CD4-positive, alpha-beta T cell (primary cell): ENCODE measurements at regions not wholly inside any gene's neighbourhood (a gene's known extent, or its start where the extent isn't known, plus 50 kb on each side); places are given as distances from the start of the nearest gene placed in this dataset.
"Not testable (repeated sequence)": the region's sequence is repeated elsewhere in the genome, so short reads cannot be mapped to it uniquely, and the experiment has no call there.

Source experiments
- ATAC-seq: fragments of 200-7000 bp; cut with Tn5 transposase; one replicate; pipeline ENCODE4 v1.10.0; 2022; ENCODE audit warnings: mild to moderate bottlenecking; ENCODE audit not compliant: poor library complexity
- CTCF ChIA-PET: fragments of 350-600 bp; sonication (Branson Sonifier 250); formaldehyde crosslinking; loops from one replicate; lab custom pipeline; 2021; ENCODE audit warnings: antibody characterized with exemption, inconsistent platforms; lab: Charles Lee
- POLR2A ChIA-PET: fragments of 350-600 bp; sonication (Branson Sonifier 250); formaldehyde crosslinking; loops from one replicate; lab custom pipeline; 2021; ENCODE audit warnings: antibody characterized with exemption, inconsistent platforms; lab: Charles Lee
- DNase-seq, 14 experiments: peaks; one replicate each; pipeline ENCODE4 v3.0.0-alpha.2; 2013 to 2020; ENCODE audit warnings: mixed read lengths in 2 of 14
- H3K27ac ChIP-seq, 2 donors: one replicate each; pipeline versions ENCODE4 v1.5.1 to v1.7.0; 2013; ENCODE audit warnings: low read length in 2 of 2, low read depth in 1 of 2, mild to moderate bottlenecking in 1 of 2
- H3K27me3 ChIP-seq, 2 experiments: 1 replicate in 1 of 2; 2 replicates in 1 of 2; pipeline versions ENCODE4 v1.6.1 to v1.7.0; 2013; ENCODE audit warnings: low read length in 2 of 2, control low read depth in 1 of 2, mild to moderate bottlenecking in 1 of 2, moderate library complexity in 1 of 2; ENCODE audit not compliant: insufficient read depth in 2 of 2, control insufficient read depth in 1 of 2
- H3K36me3 ChIP-seq: one replicate; pipeline ENCODE4 v1.6.1; 2013; ENCODE audit warnings: low read length, control low read depth; ENCODE audit not compliant: insufficient read depth
- H3K4me1 ChIP-seq: one replicate; pipeline ENCODE4 v1.6.1; 2013; ENCODE audit warnings: low read length, control low read depth; ENCODE audit not compliant: insufficient read depth
- H3K4me3 ChIP-seq: one replicate; pipeline ENCODE4 v1.5.1; 2013; ENCODE audit warnings: mild to moderate bottlenecking, low read length, moderate library complexity
- H3K9me3 ChIP-seq, 2 experiments: 1 replicate in 1 of 2; 2 replicates in 1 of 2; pipeline versions ENCODE4 v1.6.1 to v1.7.0; 2013; ENCODE audit warnings: low read length in 2 of 2, mild to moderate bottlenecking in 2 of 2, control low read depth in 1 of 2, moderate library complexity in 1 of 2; ENCODE audit not compliant: control insufficient read depth in 1 of 2, insufficient read depth in 1 of 2
- H3K27ac Mint-ChIP-seq: one replicate; pipeline ENCODE4 v1.8.0; 2020; ENCODE audit warnings: mixed read lengths
- H3K27me3 Mint-ChIP-seq: one replicate; pipeline ENCODE4 v1.8.0; 2021; ENCODE audit warnings: mixed read lengths
- H3K36me3 Mint-ChIP-seq: one replicate; pipeline ENCODE4 v1.8.0; 2021; ENCODE audit warnings: low read depth, mixed read lengths
- H3K4me1 Mint-ChIP-seq: one replicate; pipeline ENCODE4 v1.8.0; 2021; ENCODE audit warnings: low read depth, mixed read lengths
- H3K4me3 Mint-ChIP-seq: one replicate; pipeline ENCODE4 v1.8.0; 2020; ENCODE audit warnings: mild to moderate bottlenecking, mixed read lengths
- H3K9me3 Mint-ChIP-seq: one replicate; pipeline ENCODE4 v1.8.0; 2020; ENCODE audit warnings: mixed read lengths
- CTCF ChIP-seq: fragments of 200-600 bp; IDR thresholded peaks from one replicate; pipeline ENCODE4 v1.8.0; 2022; ENCODE audit warnings: antibody characterized with exemption, mild to moderate bottlenecking
- intact Hi-C, 2 experiments: fragments of 100-400 bp; cut with DNase I in 1 of 2; cut with micrococcal nuclease in 1 of 2; formaldehyde crosslinking; loops; one replicate each; pipeline versions ENCODE4 v1.15.1 to v1.9.0; 2023 to 2025; cut with DNase I, micrococcal nuclease

DNA sequence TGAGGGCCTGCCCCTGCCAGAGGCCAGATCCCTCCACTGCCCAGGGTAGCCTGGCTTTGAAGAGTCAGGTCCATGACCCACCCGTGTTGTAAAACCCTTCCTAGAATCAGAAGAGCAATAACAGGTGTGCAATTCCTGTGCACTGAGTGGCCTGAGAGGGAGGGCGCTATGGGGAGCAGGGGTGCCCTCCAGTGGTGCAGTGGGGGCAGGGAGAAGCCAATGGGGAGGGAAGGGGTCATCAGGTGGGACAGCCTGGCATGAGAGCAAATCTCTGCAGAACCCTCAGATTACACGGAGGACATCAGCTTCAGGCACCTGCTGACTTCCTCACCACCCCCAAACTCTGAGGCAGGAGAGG, 72.9 kb upstream of the ZNF469 start:
- no peaks in the 10 kb centered on the region for H3K36me3 Mint-ChIP-seq
- peaks cover 4% of the 10 kb centered on the region in 2 experiments for H3K27me3 ChIP-seq
- H3K4me3 Mint-ChIP-seq: no peak overlapping the region
- H3K9me3 Mint-ChIP-seq: no peaks in the 10 kb centered on the region
- no peak overlapping the region for H3K27ac Mint-ChIP-seq
- ChIA-PET CTCF (no interaction called here), POLR2A (no interaction called here)
- H3K4me1 Mint-ChIP-seq: no peaks in the 10 kb centered on the region
- H3K4me1 ChIP-seq: no peaks in the 10 kb centered on the region
- no peak overlapping the region for H3K27ac ChIP-seq
- H3K9me3 ChIP-seq: peaks cover 0 to 16% of the 10 kb centered on the region in 2 experiments
- H3K4me3 ChIP-seq: no peak overlapping the region
- ATAC-seq (no peak), DNase-seq (no peak)
- TF ChIP-seq CTCF: no peak
- intact Hi-C loops: no loop called here
- no peaks in the 10 kb centered on the region for H3K36me3 ChIP-seq
- H3K27me3 Mint-ChIP-seq: peaks cover 16% of the 10 kb centered on the region

DNA sequence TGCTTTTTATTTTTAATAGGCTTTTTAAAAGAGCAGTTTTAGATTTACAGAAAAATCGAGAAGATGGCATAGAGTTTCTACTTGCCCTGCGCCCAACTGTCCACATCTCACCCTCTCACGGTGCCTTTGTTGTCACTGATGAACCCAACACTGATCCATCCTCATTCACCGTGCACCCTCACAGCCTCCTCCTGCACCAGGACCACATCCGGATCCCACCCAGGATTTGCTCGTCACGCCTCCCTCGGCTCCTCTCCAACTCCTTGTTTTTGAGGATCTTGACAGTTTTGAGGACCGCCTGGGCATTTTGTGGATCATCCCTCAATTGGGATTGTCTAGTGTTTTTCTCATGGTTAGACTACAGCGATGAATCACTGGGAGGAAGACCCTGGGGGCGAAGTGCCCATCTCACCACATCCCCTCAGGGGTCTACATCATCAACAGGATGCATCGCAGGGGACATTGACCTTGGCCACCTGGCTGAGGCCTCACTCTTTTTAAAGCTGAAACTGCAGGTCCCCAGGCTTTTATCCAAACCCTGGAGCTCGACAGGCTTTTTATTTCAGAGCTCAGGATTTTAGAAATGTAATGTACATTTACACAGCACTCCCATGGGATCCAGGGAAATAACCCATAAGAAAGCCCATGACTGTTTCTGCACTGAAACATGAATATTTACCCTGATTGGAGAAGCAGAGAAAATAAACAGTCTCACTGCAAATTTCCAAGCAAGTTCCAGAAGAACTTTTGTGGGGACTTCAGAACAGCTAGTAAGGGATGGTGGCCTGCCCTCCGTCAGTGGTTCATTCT, 71.8 kb upstream of the ZNF469 start:
- Histone ChIP-seq H3K4me1 (no peaks in the 10 kb centered on the region), H3K4me3 (no peak overlapping the region), H3K9me3 (peaks cover 0 to 9% of the 10 kb centered on the region in 2 experiments), H3K36me3 (no peaks in the 10 kb centered on the region), H3K27me3 (peaks cover 4% of the 10 kb centered on the region in 2 experiments), H3K27ac (no peak overlapping the region)
- no peak for TF ChIP-seq CTCF
- DNase-seq (no peak), ATAC-seq (no peak)
- CTCF ChIA-PET: no interaction called here
- no peaks in the 10 kb centered on the region for H3K9me3 Mint-ChIP-seq
- intact Hi-C loops: no loop called here
- POLR2A ChIA-PET: no interaction called here
- no peak overlapping the region for H3K27ac Mint-ChIP-seq
- peaks cover 10% of the 10 kb centered on the region for H3K27me3 Mint-ChIP-seq
- no peaks in the 10 kb centered on the region for H3K36me3 Mint-ChIP-seq
- no peak overlapping the region for H3K4me3 Mint-ChIP-seq
- H3K4me1 Mint-ChIP-seq: no peaks in the 10 kb centered on the region

- H3K36me3 Mint-ChIP-seq: not testable (repeated sequence)
Observed at GRCh38 chr16:88311860-88312259, 70.9 kb upstream of the ZNF469 start.

GRCh38 chr16:88312732-88313131, 70.0 kb upstream of the ZNF469 start:
- Histone ChIP-seq H3K27ac (no peak overlapping the region), H3K4me3 (no peak overlapping the region), H3K4me1 (no peaks in the 10 kb centered on the region), H3K36me3 (no peaks in the 10 kb centered on the region), H3K27me3 (peaks cover 4% of the 10 kb centered on the region in 2 experiments), H3K9me3 (peaks cover 0 to 9% of the 10 kb centered on the region in 2 experiments)
- no peak overlapping the region for H3K27ac Mint-ChIP-seq
- ChIA-PET CTCF (no interaction called here), POLR2A (no interaction called here)
- H3K4me1 Mint-ChIP-seq: no peaks in the 10 kb centered on the region
- no peak for TF ChIP-seq CTCF
- ATAC-seq (no peak), DNase-seq (no peak)
- H3K9me3 Mint-ChIP-seq: no peaks in the 10 kb centered on the region
- no peaks in the 10 kb centered on the region for H3K36me3 Mint-ChIP-seq
- H3K27me3 Mint-ChIP-seq: peaks cover 15% of the 10 kb centered on the region
- no peak overlapping the region for H3K4me3 Mint-ChIP-seq
- intact Hi-C loops: no loop called here

More at GRCh38 chr16:88311860-88312259, 70.9 kb upstream of the ZNF469 start:
- H3K36me3 ChIP-seq, CTCF ChIA-PET, ATAC-seq, POLR2A ChIA-PET, H3K4me3 ChIP-seq, DNase-seq, intact Hi-C loops, H3K9me3 ChIP-seq, H3K27ac Mint-ChIP-seq, H3K27me3 ChIP-seq, H3K27ac ChIP-seq, H3K4me1 ChIP-seq, H3K4me3 Mint-ChIP-seq, H3K4me1 Mint-ChIP-seq, H3K9me3 Mint-ChIP-seq: not testable (repeated sequence)
- H3K27me3 Mint-ChIP-seq: peaks cover 10% of the 10 kb centered on the region
